ENCODE measurements at regions not wholly inside any gene's neighbourhood (a gene's known extent, or its start where the extent isn't known, plus 50 kb on each side); places are given as distances from the start of the nearest gene placed in this dataset.

DNA sequence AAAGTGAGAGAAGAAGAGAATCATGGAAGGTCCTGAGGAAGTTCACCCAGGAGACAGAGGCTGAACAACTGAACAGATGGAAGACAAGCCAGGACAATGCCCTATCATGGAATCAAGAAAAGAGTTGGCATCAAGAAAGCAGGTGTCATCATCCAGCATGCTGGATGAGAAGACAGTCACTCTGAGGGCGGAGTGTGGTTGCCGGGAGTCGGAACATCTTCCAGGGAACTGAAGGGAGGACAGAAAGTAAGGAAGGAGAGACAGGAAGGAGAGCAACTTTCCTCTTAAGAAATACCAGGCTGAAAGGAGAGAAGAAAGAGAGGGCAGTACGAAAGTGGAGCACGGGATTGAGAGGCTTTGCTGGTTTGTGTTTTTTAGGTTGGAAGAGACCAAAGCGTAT is 654.5 kb upstream of the CELF2 start:
- FAIRE-seq: no peak
- Histone ChIP-seq H3K4me1 (ENCODE audit: insufficient read depth, low read length) (no peaks in the 10 kb centered on the region), H3K4me3 (ENCODE audit: insufficient read depth, low read depth, low read length) (no peak overlapping the region), H3K27ac (ENCODE audit: low read depth, low read length) (no peak overlapping the region), H3K36me3 (ENCODE audit: insufficient read depth, low read length) (no peaks in the 10 kb centered on the region), H2AFZ (ENCODE audit: low read depth, low read length) (no peak overlapping the region), H3K79me2 (ENCODE audit: insufficient read depth, low read length) (no peaks in the 10 kb centered on the region), H3K9me3 (ENCODE audit: insufficient read depth, low read depth, low read length) (no peaks in the 10 kb centered on the region), H3K9ac (ENCODE audit: low read length) (no peak overlapping the region), H3K27me3 (ENCODE audit: insufficient read depth, low read length) (no peaks in the 10 kb centered on the region), H3K4me2 (ENCODE audit: low read length) (no peak overlapping the region), H4K20me1 (ENCODE audit: insufficient read depth, low read length) (no peaks in the 10 kb centered on the region)
- no peak for TF ChIP-seq EZH2 (IDR thresholded peaks at IDR 0.05; ENCODE audit: insufficient read depth, low read length)
- TF ChIP-seq, protein P1, sequence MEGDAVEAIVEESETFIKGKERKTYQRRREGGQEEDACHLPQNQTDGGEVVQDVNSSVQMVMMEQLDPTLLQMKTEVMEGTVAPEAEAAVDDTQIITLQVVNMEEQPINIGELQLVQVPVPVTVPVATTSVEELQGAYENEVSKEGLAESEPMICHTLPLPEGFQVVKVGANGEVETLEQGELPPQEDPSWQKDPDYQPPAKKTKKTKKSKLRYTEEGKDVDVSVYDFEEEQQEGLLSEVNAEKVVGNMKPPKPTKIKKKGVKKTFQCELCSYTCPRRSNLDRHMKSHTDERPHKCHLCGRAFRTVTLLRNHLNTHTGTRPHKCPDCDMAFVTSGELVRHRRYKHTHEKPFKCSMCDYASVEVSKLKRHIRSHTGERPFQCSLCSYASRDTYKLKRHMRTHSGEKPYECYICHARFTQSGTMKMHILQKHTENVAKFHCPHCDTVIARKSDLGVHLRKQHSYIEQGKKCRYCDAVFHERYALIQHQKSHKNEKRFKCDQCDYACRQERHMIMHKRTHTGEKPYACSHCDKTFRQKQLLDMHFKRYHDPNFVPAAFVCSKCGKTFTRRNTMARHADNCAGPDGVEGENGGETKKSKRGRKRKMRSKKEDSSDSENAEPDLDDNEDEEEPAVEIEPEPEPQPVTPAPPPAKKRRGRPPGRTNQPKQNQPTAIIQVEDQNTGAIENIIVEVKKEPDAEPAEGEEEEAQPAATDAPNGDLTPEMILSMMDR (IDR thresholded peaks at IDR 0.05; ENCODE audit: insufficient read depth, low read depth, low read length): no peak
- Mint-ChIP-seq H3K4me1 (ENCODE audit: low read depth, unreplicated experiment) (peaks cover 4% of the 10 kb centered on the region), H3K36me3 (ENCODE audit: low read depth, unreplicated experiment) (no peaks in the 10 kb centered on the region), H3K27ac (ENCODE audit: unreplicated experiment) (no peak overlapping the region), H3K4me3 (ENCODE audit: unreplicated experiment) (no peak overlapping the region), H3K9me3 (ENCODE audit: unreplicated experiment) (no peaks in the 10 kb centered on the region), H3K27me3 (ENCODE audit: low read depth, unreplicated experiment) (no peaks in the 10 kb centered on the region)
- no peak for DNase-seq (ENCODE audit: low read depth)

DNA sequence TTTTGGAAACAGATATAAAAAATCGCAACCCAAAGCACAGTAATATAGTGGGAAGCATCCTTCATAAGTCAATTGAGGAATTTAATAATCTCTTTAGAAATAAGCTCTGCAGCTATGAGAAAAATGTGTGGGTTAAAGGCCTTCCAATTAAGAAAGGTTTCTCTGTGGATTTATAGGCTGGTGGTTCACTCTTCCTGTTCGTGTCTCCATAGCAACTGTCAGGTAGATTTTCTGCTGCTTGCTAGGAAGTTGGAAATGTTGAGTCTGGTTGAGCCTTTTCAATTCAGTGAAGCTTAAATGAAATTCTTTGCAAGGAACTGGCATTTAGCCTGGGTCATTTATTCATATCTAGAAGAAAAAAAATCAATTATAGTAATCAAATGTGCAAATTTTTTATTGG is 652.8 kb upstream of the CELF2 start:
- Mint-ChIP-seq H3K27ac (ENCODE audit: unreplicated experiment) (no peak overlapping the region), H3K4me1 (ENCODE audit: low read depth, unreplicated experiment) (peaks cover 4% of the 10 kb centered on the region), H3K9me3 (ENCODE audit: unreplicated experiment) (no peaks in the 10 kb centered on the region), H3K4me3 (ENCODE audit: unreplicated experiment) (no peak overlapping the region), H3K27me3 (ENCODE audit: low read depth, unreplicated experiment) (no peaks in the 10 kb centered on the region), H3K36me3 (ENCODE audit: low read depth, unreplicated experiment) (no peaks in the 10 kb centered on the region)
- TF ChIP-seq EZH2 (IDR thresholded peaks at IDR 0.05; ENCODE audit: insufficient read depth, low read length): no peak
- TF ChIP-seq, protein P1 (IDR thresholded peaks at IDR 0.05; ENCODE audit: insufficient read depth, low read depth, low read length): no peak
- no peak overlapping the region for H3K27ac ChIP-seq (ENCODE audit: low read depth, low read length)
- no peak overlapping the region for H3K9ac ChIP-seq (ENCODE audit: low read length)
- no peaks in the 10 kb centered on the region for H3K9me3 ChIP-seq (ENCODE audit: insufficient read depth, low read depth, low read length)
- no peak overlapping the region for H3K4me2 ChIP-seq (ENCODE audit: low read length)
- no peak for FAIRE-seq
- no peaks in the 10 kb centered on the region for H3K36me3 ChIP-seq (ENCODE audit: insufficient read depth, low read length)
- no peaks in the 10 kb centered on the region for H3K4me1 ChIP-seq (ENCODE audit: insufficient read depth, low read length)
- H3K79me2 ChIP-seq (ENCODE audit: insufficient read depth, low read length): no peaks in the 10 kb centered on the region
- DNase-seq (ENCODE audit: low read depth): no peak
- H3K4me3 ChIP-seq (ENCODE audit: insufficient read depth, low read depth, low read length): no peak overlapping the region
- H2AFZ ChIP-seq (ENCODE audit: low read depth, low read length): no peak overlapping the region
- no peaks in the 10 kb centered on the region for H4K20me1 ChIP-seq (ENCODE audit: insufficient read depth, low read length)
- H3K27me3 ChIP-seq (ENCODE audit: insufficient read depth, low read length): no peaks in the 10 kb centered on the region

DNA sequence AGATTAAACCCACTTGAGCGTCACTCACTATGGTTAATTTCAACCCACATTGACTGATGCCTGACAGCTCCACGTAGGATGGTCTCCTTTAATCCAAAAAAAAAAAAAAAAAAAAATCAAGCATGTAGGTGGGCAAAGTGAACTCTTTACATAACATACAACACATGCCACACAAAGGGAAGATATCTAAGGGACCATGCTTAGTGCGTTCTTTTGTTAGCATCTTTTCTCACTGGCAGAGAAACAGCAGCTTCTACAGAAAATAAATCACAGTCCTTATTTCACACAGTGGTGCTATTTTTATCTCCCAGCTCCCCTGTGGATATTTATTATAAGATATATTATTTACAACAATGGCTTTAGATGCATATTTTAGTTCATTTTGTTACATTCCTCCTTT is 652.0 kb upstream of the CELF2 start:
- H3K4me3 ChIP-seq (ENCODE audit: insufficient read depth, low read depth, low read length): no peak overlapping the region
- no peak overlapping the region for H3K9ac ChIP-seq (ENCODE audit: low read length)
- DNase-seq (ENCODE audit: low read depth) (no peak), FAIRE-seq (no peak)
- H3K4me3 Mint-ChIP-seq (ENCODE audit: unreplicated experiment): no peak overlapping the region
- no peaks in the 10 kb centered on the region for H3K79me2 ChIP-seq (ENCODE audit: insufficient read depth, low read length)
- no peaks in the 10 kb centered on the region for H3K9me3 ChIP-seq (ENCODE audit: insufficient read depth, low read depth, low read length)
- no peaks in the 10 kb centered on the region for H3K27me3 ChIP-seq (ENCODE audit: insufficient read depth, low read length)
- no peaks in the 10 kb centered on the region for H3K4me1 ChIP-seq (ENCODE audit: insufficient read depth, low read length)
- TF ChIP-seq, protein P1 (IDR thresholded peaks at IDR 0.05; ENCODE audit: insufficient read depth, low read depth, low read length): no peak
- TF ChIP-seq EZH2 (IDR thresholded peaks at IDR 0.05; ENCODE audit: insufficient read depth, low read length): no peak
- H3K27ac Mint-ChIP-seq (ENCODE audit: unreplicated experiment): no peak overlapping the region
- peaks cover 4% of the 10 kb centered on the region for H3K4me1 Mint-ChIP-seq (ENCODE audit: low read depth, unreplicated experiment)
- no peak overlapping the region for H3K4me2 ChIP-seq (ENCODE audit: low read length)
- H4K20me1 ChIP-seq (ENCODE audit: insufficient read depth, low read length): no peaks in the 10 kb centered on the region
- no peaks in the 10 kb centered on the region for H3K27me3 Mint-ChIP-seq (ENCODE audit: low read depth, unreplicated experiment)
- H3K27ac ChIP-seq (ENCODE audit: low read depth, low read length): no peak overlapping the region
- no peak overlapping the region for H2AFZ ChIP-seq (ENCODE audit: low read depth, low read length)
- H3K36me3 ChIP-seq (ENCODE audit: insufficient read depth, low read length): no peaks in the 10 kb centered on the region
- no peaks in the 10 kb centered on the region for H3K9me3 Mint-ChIP-seq (ENCODE audit: unreplicated experiment)
- H3K36me3 Mint-ChIP-seq (ENCODE audit: low read depth, unreplicated experiment): no peaks in the 10 kb centered on the region
